Islet of Langerhans (tissue), 1 donor: ENCODE measurements at regions not wholly inside any gene's neighbourhood (a gene's known extent, or its start where the extent isn't known, plus 50 kb on each side); places are given as distances from the start of the nearest gene placed in this dataset.
"Not testable (repeated sequence)": the region's sequence is repeated elsewhere in the genome, so short reads cannot be mapped to it uniquely, and the experiment has no call there.

Experiments used
- FAIRE-seq: peaks from one replicate; lab custom pipeline; 2011; peaks lifted over from hg19 to GRCh38; lab: Jason Lieb, UNC

DNA sequence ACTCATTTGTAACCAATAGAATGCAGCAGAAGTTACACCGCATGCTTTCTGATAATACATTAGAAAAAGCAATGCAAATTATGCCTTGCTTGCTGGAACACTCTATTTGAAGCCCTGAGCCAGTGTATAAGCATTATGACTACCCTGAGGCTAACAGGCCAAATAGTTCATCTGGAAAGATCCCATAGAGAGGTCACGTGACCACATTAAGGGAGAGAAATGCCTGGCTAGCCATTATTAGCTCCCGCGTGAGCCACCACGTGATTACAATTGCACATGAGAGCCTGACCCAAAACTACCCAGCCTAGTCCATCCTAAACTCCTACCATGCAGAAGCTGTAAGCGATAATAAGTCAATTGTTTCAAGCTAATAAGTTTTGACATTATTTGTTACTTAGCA lies 472.9 kb upstream of the GALNTL6 start:
- FAIRE-seq = no peak

DNA sequence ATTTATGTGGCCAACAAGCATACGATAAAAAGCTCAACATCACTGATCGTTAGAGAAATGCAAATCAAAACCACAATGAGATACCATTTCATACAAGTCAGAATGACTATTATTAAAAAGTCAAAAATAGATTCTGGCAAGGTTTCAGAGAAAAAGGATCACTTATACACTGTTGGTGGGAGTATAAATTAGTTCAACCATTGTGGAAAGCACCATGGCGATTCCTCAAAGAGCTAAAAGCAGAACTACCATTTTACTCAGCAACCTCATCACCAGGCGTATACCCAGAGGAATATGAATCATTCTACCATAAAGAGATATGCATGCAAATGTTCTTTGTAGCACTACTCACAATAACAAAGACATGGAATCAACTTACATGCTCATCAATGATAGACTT lies 478.7 kb upstream of the GALNTL6 start:
- no peak for FAIRE-seq

DNA sequence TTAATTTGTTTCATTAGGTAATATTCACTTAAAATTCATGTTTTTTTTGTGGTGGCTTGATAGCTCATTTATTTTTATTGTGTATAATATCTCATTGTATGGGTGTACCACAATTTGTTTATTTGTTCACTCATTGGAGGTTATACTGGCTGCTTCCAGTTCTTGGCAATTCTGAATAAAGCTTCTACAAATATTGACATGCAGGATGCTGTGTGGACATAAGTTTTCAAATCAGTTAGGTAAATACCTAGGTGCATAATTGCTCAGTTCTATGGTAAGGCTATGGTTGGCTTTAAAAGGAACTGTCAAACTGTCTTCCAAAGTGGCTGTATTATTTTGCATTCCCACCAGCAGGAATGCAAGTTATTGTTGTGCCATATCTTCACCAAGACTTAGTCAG lies 504.5 kb upstream of the GALNTL6 start:
- FAIRE-seq = no peak

DNA sequence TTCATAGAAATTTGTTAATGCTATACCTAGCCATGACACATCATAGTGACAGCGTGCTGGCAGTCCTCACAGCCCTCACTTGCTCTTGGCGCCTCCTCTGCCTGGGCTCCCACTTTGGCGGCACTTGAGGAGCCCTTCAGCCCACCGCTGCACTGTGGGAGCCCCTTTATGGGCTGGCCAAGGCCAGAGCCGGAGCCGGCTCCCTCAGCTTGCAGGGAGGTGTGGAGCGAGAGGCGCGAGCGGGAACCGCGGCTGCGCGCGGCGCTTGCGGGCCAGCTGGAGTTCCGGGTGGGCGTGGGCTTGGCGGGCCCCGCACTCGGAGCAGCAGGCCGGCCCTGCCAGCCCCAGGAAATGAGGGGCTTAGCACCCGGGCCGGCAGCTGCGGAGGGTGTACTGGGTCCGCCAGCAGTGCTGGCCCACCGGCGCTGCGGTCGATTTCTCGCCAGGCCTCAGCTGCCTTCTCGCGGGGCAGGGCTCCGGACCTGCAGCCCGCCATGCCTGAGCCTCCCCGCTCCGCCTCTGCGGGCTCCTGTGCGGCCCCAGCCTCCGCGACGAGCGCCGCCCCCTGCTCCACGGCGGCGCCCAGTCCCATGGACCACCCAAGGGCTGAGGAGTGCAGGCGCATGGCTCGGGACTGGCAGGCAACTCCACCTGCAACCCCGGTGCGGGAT lies 515.0 kb upstream of the GALNTL6 start:
- FAIRE-seq = not testable (repeated sequence)

DNA sequence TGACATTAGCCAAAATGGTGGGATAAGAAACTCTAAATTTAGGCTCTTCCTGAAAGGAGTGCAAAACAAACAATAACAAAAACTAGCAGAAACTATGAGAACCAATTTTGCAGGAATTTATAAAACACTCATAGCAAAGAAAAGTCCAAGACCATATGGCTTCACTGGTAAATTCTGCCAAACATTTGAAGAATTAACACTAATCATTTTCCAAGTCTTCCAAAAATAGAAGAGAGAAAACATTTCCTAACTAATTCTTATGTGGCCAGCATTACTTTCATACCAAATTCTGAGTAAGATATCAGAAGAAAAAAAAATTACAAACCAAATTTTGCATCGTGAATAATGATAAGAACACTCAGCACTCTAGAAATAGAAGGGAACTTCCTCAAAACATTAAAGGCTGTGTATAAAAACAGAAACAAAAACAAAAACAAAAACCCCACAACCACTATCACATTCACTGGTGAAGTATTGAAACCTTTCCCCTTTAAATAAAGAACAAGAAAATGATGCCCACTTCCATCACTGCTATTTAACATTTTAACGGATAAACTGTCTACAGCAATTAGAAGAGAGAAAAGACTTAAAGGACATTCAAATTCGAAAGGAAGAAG lies 524.3 kb upstream of the GALNTL6 start:
- FAIRE-seq = no peak

DNA sequence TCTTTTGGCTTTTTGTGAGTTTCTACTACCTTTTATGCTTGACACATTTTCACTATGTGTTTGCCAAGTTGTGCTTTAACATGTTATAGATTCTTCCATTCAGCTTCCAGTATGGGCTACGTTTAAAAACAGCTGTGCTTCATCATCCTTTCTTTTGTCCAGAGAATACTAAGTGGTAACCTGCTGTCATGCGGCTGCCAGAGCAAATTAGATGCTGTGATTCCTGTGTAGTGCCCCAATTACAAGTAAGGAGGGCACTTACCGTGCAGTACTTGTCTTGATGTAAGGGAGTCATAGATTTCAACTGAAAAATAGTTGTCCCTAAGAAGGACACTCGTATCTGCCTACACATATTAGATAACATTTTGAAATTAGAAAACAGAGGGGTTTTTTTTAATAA lies 531.8 kb upstream of the GALNTL6 start:
- FAIRE-seq = no peak

DNA sequence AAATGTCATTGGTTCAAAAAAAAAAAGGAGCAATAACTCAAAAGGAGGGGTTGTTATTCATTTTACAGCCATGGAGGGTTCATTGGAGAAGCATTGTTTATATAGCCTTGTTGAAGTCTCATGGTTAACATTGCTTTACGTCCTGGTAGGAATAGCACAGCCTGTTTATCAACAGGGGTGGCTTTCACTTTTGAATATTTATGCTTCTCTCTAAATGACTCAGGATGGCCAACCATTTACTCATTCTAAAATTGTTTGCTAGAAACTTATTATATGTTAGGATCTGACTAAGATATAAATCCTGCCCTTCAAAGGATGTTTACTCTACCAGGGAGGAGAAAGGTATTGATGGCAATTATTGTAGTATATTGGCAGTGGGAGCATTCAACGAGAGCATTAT lies 534.1 kb upstream of the GALNTL6 start:
- FAIRE-seq = no peak

DNA sequence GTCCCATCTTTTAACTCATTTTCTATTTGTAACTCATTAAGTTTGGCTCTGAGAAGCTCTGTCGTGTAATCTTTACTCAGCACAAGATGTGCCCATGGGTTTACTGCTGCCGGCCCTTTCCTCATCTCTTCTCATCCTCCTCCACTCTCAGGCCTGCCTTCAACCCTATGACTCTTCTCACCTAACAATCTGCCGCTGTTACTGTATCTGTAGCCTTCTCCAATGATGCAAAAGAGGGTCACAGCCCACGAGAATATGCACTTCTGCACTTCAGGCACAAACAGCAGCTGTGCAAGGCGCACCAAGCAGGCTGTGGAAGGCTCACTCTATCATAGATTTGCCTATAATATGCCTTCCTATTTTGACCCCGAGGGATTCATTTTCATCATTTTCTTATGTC lies 546.5 kb upstream of the GALNTL6 start:
- no peak for FAIRE-seq

DNA sequence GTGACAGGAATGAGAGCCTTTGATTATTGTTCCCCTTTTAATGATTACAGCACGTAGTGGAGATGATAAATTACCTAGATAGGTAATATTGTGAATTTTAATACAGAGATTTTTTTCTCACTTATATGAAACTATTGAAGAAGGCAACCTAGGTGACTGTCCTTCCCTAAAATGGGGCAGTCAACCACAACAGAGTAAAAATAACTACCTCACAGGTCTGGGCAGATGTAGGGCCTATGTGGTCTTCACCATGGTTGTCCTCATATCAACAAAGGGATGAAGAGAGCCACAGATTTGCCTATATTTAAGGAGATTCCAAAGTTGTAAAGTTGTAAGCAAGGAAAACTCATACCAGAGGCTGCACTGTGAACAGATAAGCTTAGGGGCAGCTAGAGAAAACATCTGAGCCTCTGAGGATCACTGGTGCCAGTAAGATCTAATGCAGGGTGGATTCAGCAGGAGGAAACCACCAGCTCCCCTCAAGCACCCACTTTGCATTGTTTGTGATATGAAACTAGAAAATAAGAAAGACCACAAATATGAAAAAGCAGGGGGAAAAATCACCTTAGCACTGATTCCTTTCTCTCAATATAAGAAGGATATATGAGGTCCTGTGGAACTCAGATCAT lies 547.9 kb upstream of the GALNTL6 start:
- no peak for FAIRE-seq

DNA sequence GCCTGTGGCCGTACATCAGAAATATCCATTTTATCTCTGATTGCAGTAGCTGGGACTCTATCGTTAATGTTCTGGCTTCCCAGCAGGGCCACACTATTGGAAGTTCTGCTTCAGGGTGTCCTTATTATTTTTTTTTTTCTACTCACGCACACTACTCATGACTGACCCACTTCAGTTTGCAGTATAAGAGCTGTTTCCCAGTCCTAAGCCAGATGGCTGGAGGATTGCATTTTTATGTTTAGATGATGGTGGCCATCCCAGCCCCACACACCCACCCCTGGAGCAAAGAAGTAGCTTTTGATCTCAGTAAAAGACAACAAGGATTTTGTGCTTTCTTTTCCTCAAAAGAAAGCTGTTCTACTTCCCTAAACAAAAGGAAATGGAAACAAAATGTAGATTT lies 557.0 kb upstream of the GALNTL6 start:
- FAIRE-seq = no peak

DNA sequence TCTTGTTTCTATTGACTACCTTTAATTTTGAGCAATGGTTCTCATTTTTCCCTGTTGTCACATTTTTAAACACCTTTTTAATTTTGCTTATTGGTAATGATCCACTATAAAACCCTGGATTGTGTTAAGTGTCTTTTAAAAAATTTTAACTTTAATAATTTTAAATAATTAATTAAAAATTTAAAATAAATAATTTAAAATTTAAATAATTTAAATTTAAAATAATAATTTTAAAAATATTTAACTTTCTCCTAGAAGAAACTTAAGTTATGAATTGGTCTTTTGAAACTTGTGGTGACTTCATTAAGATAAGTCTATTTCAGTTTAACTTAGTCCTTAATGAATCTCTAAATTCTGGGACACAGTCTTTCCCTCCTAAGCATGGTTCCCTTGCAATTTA lies 566.3 kb upstream of the GALNTL6 start:
- no peak for FAIRE-seq

DNA sequence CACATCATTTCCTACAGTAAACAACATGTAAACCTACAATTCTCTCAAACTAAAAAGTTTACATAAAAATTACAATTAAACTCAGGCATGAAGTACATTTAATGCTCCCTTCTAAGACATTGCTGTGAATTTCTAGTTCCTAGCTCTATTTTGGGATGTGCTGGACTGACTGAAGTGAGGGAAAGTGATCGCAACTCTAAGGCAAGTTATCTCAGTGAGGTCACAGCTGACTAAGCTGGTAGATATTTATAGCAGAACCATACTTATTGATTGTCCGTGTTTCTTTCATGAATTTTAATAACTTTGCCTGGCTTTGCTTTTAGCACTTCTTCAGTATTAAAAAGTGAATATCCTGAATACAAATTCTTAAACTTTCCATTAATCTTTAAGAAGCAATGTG lies 570.4 kb upstream of the GALNTL6 start:
- no peak for FAIRE-seq

DNA sequence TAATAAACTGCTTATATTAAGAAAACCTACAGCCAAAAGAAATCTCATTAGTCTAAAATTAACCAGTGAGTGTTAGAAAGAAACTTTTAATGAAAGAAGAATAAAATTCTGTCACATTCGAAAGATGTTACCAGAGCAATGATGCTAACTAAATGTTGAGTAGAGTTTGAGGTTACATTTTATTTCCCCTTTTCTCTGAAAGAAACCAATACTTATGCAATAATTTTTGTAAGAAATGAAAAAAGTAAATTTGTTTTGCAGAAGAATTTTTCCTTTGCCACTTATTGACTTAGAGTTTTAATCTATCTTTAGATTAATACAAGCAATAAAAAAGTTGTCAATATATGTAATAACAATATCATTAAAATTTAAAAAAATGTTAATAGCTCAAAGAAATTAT lies 574.0 kb upstream of the GALNTL6 start:
- FAIRE-seq = no peak

DNA sequence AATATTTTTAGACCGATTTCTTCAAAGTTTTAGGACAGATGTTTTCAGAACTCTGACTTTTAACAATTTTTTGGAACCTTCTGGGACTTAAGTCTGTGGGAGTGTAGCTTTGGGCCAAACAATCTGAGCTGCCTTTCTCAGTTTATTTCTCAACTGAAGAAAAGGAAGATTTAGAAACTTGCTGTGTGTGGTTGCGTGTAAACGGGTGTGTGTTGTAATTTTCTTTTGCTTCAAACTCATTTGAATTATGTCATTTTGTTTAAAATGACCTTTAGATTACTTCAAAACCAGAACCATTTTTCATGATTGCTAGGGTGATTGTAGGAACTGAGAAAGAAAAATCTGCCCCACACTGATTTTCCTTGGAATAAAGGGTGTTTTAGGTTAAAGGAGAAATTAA lies 577.7 kb upstream of the GALNTL6 start:
- no peak for FAIRE-seq

DNA sequence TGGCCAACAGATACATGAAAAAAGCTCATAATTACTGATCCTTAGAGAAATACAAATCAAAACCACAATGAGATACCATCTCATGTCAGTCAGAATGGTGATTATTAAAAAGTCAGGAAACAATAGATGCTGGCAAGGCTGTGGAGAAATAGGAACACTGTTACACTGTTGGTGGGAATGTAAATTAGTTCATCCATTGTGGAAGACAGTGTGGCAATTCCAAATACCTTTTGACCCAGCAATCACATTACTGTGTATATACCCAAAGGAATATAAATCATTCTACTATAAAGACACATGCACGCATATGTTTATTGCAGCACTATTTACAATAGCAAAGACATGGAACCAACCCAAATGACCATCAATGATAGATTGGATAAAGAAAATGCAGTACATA lies 583.9 kb upstream of the GALNTL6 start:
- not testable (repeated sequence) for FAIRE-seq

DNA sequence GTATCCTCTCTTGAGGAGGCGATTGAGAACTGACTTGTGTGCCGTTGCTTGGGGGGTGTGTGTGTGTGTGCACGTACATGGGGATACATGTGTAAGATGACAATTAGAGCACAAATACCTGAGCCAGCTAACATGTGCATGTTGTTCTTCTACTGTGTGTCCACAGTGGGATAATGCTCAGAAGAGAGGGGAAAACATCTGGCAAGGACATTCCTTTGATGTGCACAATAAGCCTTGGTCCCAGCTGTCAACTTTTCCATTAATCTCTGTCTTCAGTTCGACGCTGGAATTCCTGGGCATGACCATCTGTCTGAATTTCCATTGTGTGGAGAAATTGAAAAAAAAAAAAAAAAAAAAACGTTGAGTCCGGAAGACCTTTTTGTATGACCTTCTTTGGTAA lies 592.0 kb upstream of the GALNTL6 start:
- FAIRE-seq = no peak

DNA sequence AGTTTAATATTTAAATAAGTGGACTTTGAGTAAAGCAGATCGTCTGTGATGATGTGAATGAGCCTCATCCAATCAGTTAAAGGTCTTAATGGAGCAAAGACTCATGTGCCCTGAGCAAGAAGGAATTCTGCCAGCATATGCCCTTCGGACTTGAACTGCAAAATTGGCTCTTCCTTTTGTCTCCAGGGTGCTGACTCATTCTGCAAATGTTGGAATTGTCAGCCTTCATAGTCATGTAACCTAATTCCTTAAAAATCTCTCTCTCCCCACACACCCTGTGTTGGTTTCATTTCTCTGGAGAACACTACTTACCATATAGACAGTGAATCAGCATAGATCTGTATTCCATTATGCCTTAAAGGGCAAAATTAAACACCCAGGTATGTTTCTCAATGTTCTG lies 609.8 kb upstream of the GALNTL6 start:
- FAIRE-seq = no peak

DNA sequence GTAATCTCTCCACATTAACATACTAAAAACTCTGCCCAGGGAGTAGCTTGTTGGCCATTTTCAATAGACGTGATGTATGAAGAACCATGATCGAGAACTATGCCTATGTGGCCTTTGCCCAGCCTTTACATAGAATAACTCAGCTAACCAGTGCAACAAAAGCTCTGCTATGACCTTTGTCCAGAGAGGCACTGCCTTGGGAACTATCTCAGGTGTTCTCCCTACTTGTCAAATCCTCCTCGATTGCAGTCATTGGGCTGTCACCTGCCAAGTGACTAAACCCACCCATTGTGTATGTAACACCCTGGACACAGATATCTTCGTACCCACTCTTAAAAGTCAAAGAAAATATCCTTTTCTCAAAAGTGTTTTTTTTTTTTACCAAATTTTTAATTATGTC lies 610.3 kb upstream of the GALNTL6 start:
- no peak for FAIRE-seq

DNA sequence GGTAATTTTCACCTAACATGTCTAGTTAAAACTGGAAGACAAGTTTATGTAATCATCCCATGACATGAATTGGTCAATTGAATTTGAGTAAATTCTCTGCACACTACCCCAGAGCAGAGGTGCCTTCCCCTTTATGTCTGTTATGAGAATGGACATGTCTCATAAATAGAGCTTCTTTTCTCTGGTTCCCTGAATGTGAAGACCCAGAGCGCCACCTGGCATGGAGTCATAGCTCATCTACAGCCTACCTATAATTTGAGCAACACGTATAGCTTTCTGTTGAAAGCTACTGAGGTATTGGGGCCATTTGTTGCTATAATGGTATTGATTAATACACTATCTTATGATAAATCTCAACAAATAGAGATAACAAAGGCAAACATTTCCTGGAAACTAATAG lies 626.5 kb upstream of the GALNTL6 start:
- no peak for FAIRE-seq

DNA sequence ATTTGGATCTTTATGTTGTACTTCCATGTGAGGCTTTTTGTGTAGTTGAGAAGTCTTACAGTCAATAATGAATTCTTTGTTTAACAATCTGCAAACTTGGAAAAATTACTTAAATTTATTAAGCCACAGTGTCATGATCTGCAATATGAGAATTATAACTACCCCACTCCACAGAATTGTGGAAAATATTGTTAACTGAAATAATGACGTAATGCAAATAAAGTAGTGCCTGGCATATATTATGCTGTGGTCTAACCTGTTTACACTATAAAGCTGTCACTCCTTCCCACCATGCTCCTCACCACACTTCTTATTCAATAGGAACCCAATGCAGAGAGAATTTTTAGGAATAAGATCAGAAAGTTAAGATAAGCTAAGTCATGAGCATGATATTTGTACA lies 632.1 kb upstream of the GALNTL6 start:
- no peak for FAIRE-seq

DNA sequence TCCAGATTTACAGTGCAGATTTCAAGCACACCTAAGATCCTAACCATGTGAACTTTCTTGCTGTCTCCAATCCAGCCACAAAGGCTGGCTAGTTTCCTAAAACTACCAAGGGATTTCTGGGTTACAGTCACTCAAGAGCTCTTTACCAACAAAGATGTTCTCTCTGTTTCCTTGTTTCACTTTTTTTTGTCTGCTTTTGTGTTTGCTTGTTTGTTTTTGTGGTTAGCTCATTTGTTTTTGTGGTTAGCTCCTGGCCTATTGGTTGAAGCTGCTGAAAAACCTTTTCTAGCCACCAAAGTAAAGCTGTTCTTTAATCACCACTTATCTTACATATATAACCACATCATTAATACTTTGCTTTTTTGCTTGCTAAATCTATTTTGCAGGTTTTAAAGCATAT lies 642.5 kb upstream of the GALNTL6 start:
- no peak for FAIRE-seq

DNA sequence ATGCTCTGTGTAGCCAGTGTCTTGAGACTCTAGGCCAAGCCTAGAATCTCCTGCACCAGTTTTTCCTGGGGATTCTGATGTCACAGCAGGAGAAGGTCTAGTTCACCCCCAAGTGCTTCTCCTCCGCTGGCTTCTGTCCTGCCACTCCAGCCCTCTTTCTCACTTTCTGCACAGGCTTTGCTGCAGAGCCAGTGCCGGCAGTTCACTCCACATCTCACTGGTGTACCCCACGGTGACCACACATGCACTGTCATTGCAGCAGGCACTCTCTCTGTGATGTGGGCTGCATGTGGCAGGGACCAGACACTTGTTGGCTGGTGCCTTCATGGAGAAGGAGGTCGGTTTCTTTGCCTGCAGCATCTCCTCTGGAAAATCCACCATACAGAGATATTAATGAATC lies 643.8 kb upstream of the GALNTL6 start:
- FAIRE-seq = no peak

DNA sequence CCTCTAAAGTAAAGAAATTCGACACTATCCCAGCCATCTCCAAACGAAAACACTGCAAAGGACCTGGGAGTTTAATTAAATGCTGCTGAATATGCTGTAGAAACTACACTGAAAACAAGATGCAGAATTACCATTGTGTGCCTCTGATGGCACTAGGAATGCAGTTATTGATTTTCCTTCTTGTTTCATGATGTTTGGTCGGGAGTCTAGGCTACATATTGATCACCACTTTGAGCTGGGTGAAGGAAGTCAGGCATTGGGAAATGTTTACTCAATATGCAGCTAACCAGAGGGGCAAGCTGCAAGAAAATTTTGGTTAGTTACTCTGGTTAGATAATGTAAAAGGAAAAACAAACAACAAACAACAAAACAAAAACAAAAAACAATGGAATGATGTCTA lies 650.7 kb upstream of the GALNTL6 start:
- FAIRE-seq = no peak

DNA sequence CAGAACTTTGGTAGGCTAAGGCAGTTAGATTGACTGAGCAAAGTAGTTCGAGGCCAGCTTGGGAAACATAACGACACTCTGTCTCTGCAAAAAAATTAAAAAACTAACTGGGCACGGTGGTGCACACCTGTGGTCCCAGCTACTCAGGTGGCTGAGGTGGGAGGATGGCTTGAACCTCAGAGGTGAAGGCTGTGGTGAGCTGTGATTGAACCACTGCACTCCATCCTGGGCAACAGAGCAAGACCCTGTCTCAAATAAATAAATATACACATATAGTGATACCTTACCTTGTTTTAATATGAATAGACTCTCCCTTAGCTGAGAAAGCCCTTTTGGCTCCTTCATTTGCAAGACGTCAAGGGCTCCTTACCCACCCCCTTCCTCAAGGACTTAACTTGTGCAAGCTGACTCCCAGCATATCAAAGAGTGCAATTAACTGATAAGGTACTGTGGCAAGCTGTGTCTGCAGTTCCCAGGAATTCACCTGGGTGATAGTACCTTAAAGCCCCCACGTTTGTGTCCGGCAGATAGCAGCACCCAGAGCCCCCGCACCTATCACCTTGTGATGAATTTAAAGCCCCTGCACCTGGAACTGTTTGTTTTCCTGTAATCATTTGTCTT lies 655.6 kb upstream of the GALNTL6 start:
- FAIRE-seq = no peak
